ENCODE measurements at regions not wholly inside any gene's neighbourhood (a gene's known extent, or its start where the extent isn't known, plus 50 kb on each side); places are given as distances from the start of the nearest gene placed in this dataset.

- no TSS peak for BruUV-seq (replicated peaks)
- CTCF ChIA-PET (ENCODE audit: unreplicated experiment): no interaction called here
- H3K4me1 ChIP-seq (ENCODE audit: insufficient read depth, low read length, poor library complexity, severe bottlenecking): no peaks in the 10 kb centered on the region
Measured at GRCh38 chrX:13900351-13900750, 83.5 kb upstream of the GPM6B start.

GRCh38 chrX:13899607-13900006 lies 82.7 kb upstream of the GPM6B start:
- TF ChIP-seq CTCF (conservative IDR thresholded peaks at IDR 0.05; ENCODE audit: low read length) (no peak), EZH2phosphoT487 (IDR thresholded peaks at IDR 0.05; ENCODE audit: borderline replicate concordance, low read depth, low read length) (no peak)
- Histone ChIP-seq H3K9me2 (ENCODE audit: insufficient read depth, low read length) (no peaks in the 10 kb centered on the region), H3K4me3 (ENCODE audit: low read depth, low read length, poor library complexity, severe bottlenecking) (no peak overlapping the region), H2AFZ (ENCODE audit: low read length) (no peak overlapping the region), H3K27ac (ENCODE audit: low read depth, low read length, poor library complexity, severe bottlenecking) (no peak overlapping the region), H4K20me1 (ENCODE audit: insufficient read depth, low read length) (no peaks in the 10 kb centered on the region), H3K79me2 (ENCODE audit: insufficient read depth, low read depth, low read length) (no peaks in the 10 kb centered on the region), H3K36me3 (ENCODE audit: insufficient read depth, low read length) (no peaks in the 10 kb centered on the region), H3K4me2 (ENCODE audit: low read length) (no peak overlapping the region), H3K4me1 (ENCODE audit: insufficient read depth, low read length, poor library complexity, severe bottlenecking) (no peaks in the 10 kb centered on the region), H3K9me3 (ENCODE audit: low read length) (no peaks in the 10 kb centered on the region)
- ChIA-PET CTCF (ENCODE audit: unreplicated experiment) (no interaction called here), POLR2A (interaction anchor here (0.6 kb wide), 1 partner anchor 21 kb away, joined by 3 read pairs; no protein-coding TSS in a partner anchor)
- intact Hi-C loops (cut with micrococcal nuclease; ENCODE audit: unreplicated experiment): no loop called here
- no TSS peak for BruUV-seq (replicated peaks)
- no peak for DNase-seq (ENCODE audit: low spot score)

More at GRCh38 chrX:13900351-13900750, 83.5 kb upstream of the GPM6B start:
- Histone ChIP-seq H2AFZ (ENCODE audit: low read length) (no peak overlapping the region), H3K27ac (ENCODE audit: low read depth, low read length, poor library complexity, severe bottlenecking) (no peak overlapping the region), H3K4me3 (ENCODE audit: low read depth, low read length, poor library complexity, severe bottlenecking) (no peak overlapping the region), H3K79me2 (ENCODE audit: insufficient read depth, low read depth, low read length) (no peaks in the 10 kb centered on the region), H3K36me3 (ENCODE audit: insufficient read depth, low read length) (no peaks in the 10 kb centered on the region), H3K9me3 (ENCODE audit: low read length) (no peaks in the 10 kb centered on the region), H4K20me1 (ENCODE audit: insufficient read depth, low read length) (no peaks in the 10 kb centered on the region), H3K4me2 (ENCODE audit: low read length) (no peak overlapping the region), H3K9me2 (ENCODE audit: insufficient read depth, low read length) (no peaks in the 10 kb centered on the region)
- TF ChIP-seq EZH2phosphoT487 (IDR thresholded peaks at IDR 0.05; ENCODE audit: borderline replicate concordance, low read depth, low read length) (no peak), CTCF (conservative IDR thresholded peaks at IDR 0.05; ENCODE audit: low read length) (no peak)
- POLR2A ChIA-PET: no interaction called here
- DNase-seq (ENCODE audit: low spot score): no peak
- intact Hi-C loops (cut with micrococcal nuclease; ENCODE audit: unreplicated experiment): no loop called here

- no peak for DNase-seq (ENCODE audit: low spot score)
- no peak overlapping the region for H3K4me2 ChIP-seq (ENCODE audit: low read length)
- H3K4me1 ChIP-seq (ENCODE audit: insufficient read depth, low read length, poor library complexity, severe bottlenecking): no peaks in the 10 kb centered on the region
- H3K9me3 ChIP-seq (ENCODE audit: low read length): no peaks in the 10 kb centered on the region
- H3K79me2 ChIP-seq (ENCODE audit: insufficient read depth, low read depth, low read length): no peaks in the 10 kb centered on the region
- BruUV-seq (replicated peaks): no TSS peak
- H3K4me3 ChIP-seq (ENCODE audit: low read depth, low read length, poor library complexity, severe bottlenecking): no peak overlapping the region
- H3K9me2 ChIP-seq (ENCODE audit: insufficient read depth, low read length): no peaks in the 10 kb centered on the region
- no peaks in the 10 kb centered on the region for H4K20me1 ChIP-seq (ENCODE audit: insufficient read depth, low read length)
- no peak overlapping the region for H3K27ac ChIP-seq (ENCODE audit: low read depth, low read length, poor library complexity, severe bottlenecking)
- H3K36me3 ChIP-seq (ENCODE audit: insufficient read depth, low read length): no peaks in the 10 kb centered on the region
- CTCF ChIA-PET (ENCODE audit: unreplicated experiment): no interaction called here
- intact Hi-C loops (cut with micrococcal nuclease; ENCODE audit: unreplicated experiment): loop anchor here (1.0 kb wide), 1 partner anchor 134 kb away; no protein-coding TSS in a partner anchor
- peak overlapping the region; percentile 67 for H2AFZ ChIP-seq (ENCODE audit: low read length)
- POLR2A ChIA-PET: interaction anchor here (0.7 kb wide), 1 partner anchor 373 kb away, joined by 7 read pairs; no protein-coding TSS in a partner anchor
- TF ChIP-seq EZH2phosphoT487 (IDR thresholded peaks at IDR 0.05; ENCODE audit: borderline replicate concordance, low read depth, low read length) (no peak), CTCF (conservative IDR thresholded peaks at IDR 0.05; ENCODE audit: low read length) (no peak)
Measured at GRCh38 chrX:13898603-13899002, 81.7 kb upstream of the GPM6B start.

All from OCI-LY7 (cell line).